MM.1S (cell line): ENCODE measurements at regions not wholly inside any gene's neighbourhood (a gene's known extent, or its start where the extent isn't known, plus 50 kb on each side); places are given as distances from the start of the nearest gene placed in this dataset.

Source experiments
- DNase-seq: peaks from one replicate; pipeline ENCODE4 v3.0.0-alpha.2; 2015
- H2AFZ ChIP-seq: fragments of 300-600 bp; sonication (generic); 2 replicates; pipeline ENCODE4 v1.6.0; 2016; ENCODE audit warnings: antibody characterized with exemption, low read length
- H3F3A ChIP-seq: fragments of 300-600 bp; sonication (generic); 2 replicates; pipeline ENCODE4 v1.6.1; 2016; ENCODE audit warnings: mild to moderate bottlenecking, antibody characterized with exemption, low read length, moderate library complexity, mixed read lengths; ENCODE audit not compliant: insufficient read depth
- H3K27ac ChIP-seq: fragments of 300-600 bp; sonication (generic); 2 replicates; pipeline ENCODE4 v1.5.1; 2016; ENCODE audit warnings: mild to moderate bottlenecking, low read length
- H3K27me3 ChIP-seq: fragments of 300-600 bp; sonication (generic); replicated peaks from 2 replicates; pipeline ENCODE4 v1.6.0; 2016; ENCODE audit warnings: low read length; ENCODE audit not compliant: insufficient read depth
- H3K36me3 ChIP-seq: fragments of 300-600 bp; sonication (generic); replicated peaks from 2 replicates; pipeline ENCODE4 v1.6.1; 2016; ENCODE audit warnings: mild to moderate bottlenecking, low read length, mixed read lengths; ENCODE audit not compliant: insufficient read depth
- H3K4me1 ChIP-seq: fragments of 300-600 bp; sonication (generic); 2 replicates; pipeline ENCODE4 v1.6.1; 2016; ENCODE audit warnings: low read length, mixed read lengths
- H3K4me2 ChIP-seq: fragments of 300-600 bp; sonication (generic); 2 replicates; pipeline ENCODE4 v1.6.0; 2016; ENCODE audit warnings: low read depth, low read length
- H3K4me3 ChIP-seq: fragments of 300-600 bp; sonication (generic); 2 replicates; pipeline ENCODE4 v1.5.1; 2016; ENCODE audit warnings: low read length, mixed read lengths
- H3K79me2 ChIP-seq: fragments of 300-600 bp; sonication (generic); 2 replicates; pipeline ENCODE4 v1.6.1; 2016; ENCODE audit warnings: mixed run types, low read length, mixed read lengths
- H3K9ac ChIP-seq: fragments of 300-600 bp; sonication (generic); 2 replicates; pipeline ENCODE4 v1.6.1; 2016; ENCODE audit warnings: low read length, mixed read lengths
- H3K9me2 ChIP-seq: fragments of 300-600 bp; sonication (generic); replicated peaks from 2 replicates; pipeline ENCODE4 v1.6.1; 2016; ENCODE audit warnings: mild to moderate bottlenecking, low read length, mixed read lengths; ENCODE audit not compliant: insufficient read depth
- H3K9me3 ChIP-seq: fragments of 300-600 bp; sonication (generic); replicated peaks from 2 replicates; pipeline ENCODE4 v1.6.1; 2016; ENCODE audit warnings: mild to moderate bottlenecking, low read length, mixed read lengths; ENCODE audit not compliant: insufficient read depth
- H4K20me1 ChIP-seq: fragments of 300-600 bp; sonication (generic); 2 replicates; pipeline ENCODE4 v1.6.1; 2016; ENCODE audit warnings: mild to moderate bottlenecking, low read length, moderate library complexity, mixed read lengths; ENCODE audit not compliant: insufficient read depth
- CTCF ChIP-seq: fragments of 300-600 bp; sonication (generic); IDR thresholded peaks from 2 replicates; pipeline ENCODE4 v1.5.1; 2016; ENCODE audit warnings: antibody characterized with exemption, low read length, mixed read lengths
- EZH2 ChIP-seq: fragments of 300-600 bp; sonication (generic); optimal IDR thresholded peaks from 2 replicates; pipeline ENCODE3; 2017; ENCODE audit warnings: low read depth, mild to moderate bottlenecking, antibody characterized with exemption, low read length, mixed read lengths
- EZH2phosphoT487 ChIP-seq: fragments of 300-600 bp; sonication (generic); IDR thresholded peaks from 2 replicates; pipeline ENCODE4 v1.6.1; 2018; ENCODE audit warnings: antibody characterized with exemption, low read length

GRCh38 chr20:43844778-43845614 is 69.7 kb upstream of the TOX2 start:
- no peaks in the 10 kb centered on the region for H3K79me2 ChIP-seq
- peak overlapping the region; percentile 38 for H3K4me2 ChIP-seq
- peaks cover 52% of the 10 kb centered on the region for H3K4me1 ChIP-seq
- DNase-seq: peak; percentile 27
- H4K20me1 ChIP-seq: no peaks in the 10 kb centered on the region
- H3K27me3 ChIP-seq: no peaks in the 10 kb centered on the region
- H2AFZ ChIP-seq: no peak overlapping the region
- peaks cover 25% of the 10 kb centered on the region for H3F3A ChIP-seq
- TF ChIP-seq EZH2phosphoT487: no peak
- peak; percentile 25 for TF ChIP-seq CTCF
- no peak overlapping the region for H3K9ac ChIP-seq
- no peak overlapping the region for H3K4me3 ChIP-seq
- no peaks in the 10 kb centered on the region for H3K9me2 ChIP-seq
- H3K36me3 ChIP-seq: no peaks in the 10 kb centered on the region
- H3K27ac ChIP-seq: peak overlapping the region; percentile 62; the same call in 1 of the 2 replicates
- no peaks in the 10 kb centered on the region for H3K9me3 ChIP-seq

GRCh38 chr20:43843965-43844660 is 70.5 kb upstream of the TOX2 start:
- no peaks in the 10 kb centered on the region for H3K27me3 ChIP-seq
- H3K4me1 ChIP-seq: peaks cover 58% of the 10 kb centered on the region
- H3K79me2 ChIP-seq: no peaks in the 10 kb centered on the region
- no peaks in the 10 kb centered on the region for H3K36me3 ChIP-seq
- H4K20me1 ChIP-seq: no peaks in the 10 kb centered on the region
- H3K9ac ChIP-seq: no peak overlapping the region
- H3F3A ChIP-seq: peaks cover 25% of the 10 kb centered on the region
- H3K9me2 ChIP-seq: no peaks in the 10 kb centered on the region
- no peaks in the 10 kb centered on the region for H3K9me3 ChIP-seq
- TF ChIP-seq EZH2phosphoT487: no peak
- no peak for TF ChIP-seq CTCF
- no peak for TF ChIP-seq EZH2
- H2AFZ ChIP-seq: no peak overlapping the region
- no peak overlapping the region for H3K4me3 ChIP-seq
- no peak overlapping the region for H3K27ac ChIP-seq
- no peak overlapping the region for H3K4me2 ChIP-seq
- no peak for DNase-seq

- Histone ChIP-seq H3F3A (peaks cover 25% of the 10 kb centered on the region), H3K27me3 (no peaks in the 10 kb centered on the region), H3K79me2 (no peaks in the 10 kb centered on the region), H3K36me3 (no peaks in the 10 kb centered on the region), H3K4me3 (no peak overlapping the region), H3K9me2 (no peaks in the 10 kb centered on the region), H4K20me1 (no peaks in the 10 kb centered on the region), H3K9ac (no peak overlapping the region), H3K4me2 (no peak overlapping the region), H2AFZ (no peak overlapping the region), H3K27ac (peak overlapping the region; percentile 53; the same call in 1 of the 2 replicates), H3K9me3 (no peaks in the 10 kb centered on the region), H3K4me1 (peaks cover 58% of the 10 kb centered on the region)
- TF ChIP-seq CTCF (peak; percentile 13; the same call in 1 of the 2 replicates), EZH2phosphoT487 (no peak), EZH2 (no peak)
- DNase-seq: peak; percentile 90
Measured at GRCh38 chr20:43843096-43843964, 71.3 kb upstream of the TOX2 start.
